Neuronal stem cell (in vitro differentiated cells): ENCODE measurements at regions not wholly inside any gene's neighbourhood (a gene's known extent, or its start where the extent isn't known, plus 50 kb on each side); places are given as distances from the start of the nearest gene placed in this dataset.

Experiments
- DNase-seq: peaks from one replicate; pipeline ENCODE4 v3.0.0-alpha.2; 2013; ENCODE audit warnings: low spot score
- H2AFZ ChIP-seq: one replicate; pipeline ENCODE4 v1.6.1; 2013; ENCODE audit warnings: mild to moderate bottlenecking, low read length, inconsistent platforms
- H2AK5ac ChIP-seq: 2 replicates; pipeline ENCODE4 v1.6.1; 2013; ENCODE audit warnings: low read depth, mild to moderate bottlenecking, inconsistent platforms, low read length, moderate library complexity, mixed read lengths
- H2BK120ac ChIP-seq: 2 replicates; pipeline ENCODE4 v1.6.1; 2013; ENCODE audit warnings: low read depth, mild to moderate bottlenecking, inconsistent platforms, low read length, moderate library complexity, mixed read lengths
- H2BK12ac ChIP-seq: one replicate; pipeline ENCODE4 v1.6.1; 2013; ENCODE audit warnings: low read length, inconsistent platforms
- H2BK15ac ChIP-seq: 2 replicates; pipeline ENCODE4 v1.6.1; 2013; ENCODE audit warnings: mild to moderate bottlenecking, low read length, inconsistent platforms, mixed read lengths
- H2BK5ac ChIP-seq: one replicate; pipeline ENCODE4 v1.6.1; 2013; ENCODE audit warnings: inconsistent platforms, mild to moderate bottlenecking, low read length, moderate library complexity
- H3K14ac ChIP-seq: one replicate; pipeline ENCODE4 v1.6.1; 2013; ENCODE audit warnings: low read length, inconsistent platforms
- H3K18ac ChIP-seq: 2 replicates; pipeline ENCODE4 v1.6.1; 2013; ENCODE audit warnings: low read length, inconsistent platforms
- H3K23ac ChIP-seq: 2 replicates; pipeline ENCODE4 v1.6.1; 2013; ENCODE audit warnings: low read depth, mild to moderate bottlenecking, mixed read lengths, low read length, inconsistent platforms; ENCODE audit not compliant: poor library complexity
- H3K27ac ChIP-seq: replicated peaks from 3 replicates; pipeline ENCODE4 v1.5.1; 2013; ENCODE audit warnings: low read length, inconsistent platforms
- H3K27me3 ChIP-seq, 3 experiments: 2 replicates each; pipeline ENCODE4 v1.6.1; 2013; ENCODE audit warnings: low read length in 3 of 3, mild to moderate bottlenecking in 2 of 3, inconsistent platforms in 1 of 3, low read depth in 1 of 3, mixed read lengths in 1 of 3, moderate library complexity in 1 of 3; ENCODE audit not compliant: control insufficient read depth in 3 of 3, insufficient read depth in 3 of 3
- H3K36me3 ChIP-seq, 2 donors: replicated peaks in 1 of 2; 2 replicates each; pipeline ENCODE4 v1.6.1; 2013; ENCODE audit warnings: low read length in 2 of 2; ENCODE audit not compliant: control insufficient read depth in 2 of 2, insufficient read depth in 2 of 2
- H3K4ac ChIP-seq: 2 replicates; pipeline ENCODE4 v1.6.1; 2013; ENCODE audit warnings: inconsistent platforms, mild to moderate bottlenecking, low read length, moderate library complexity
- H3K4me1 ChIP-seq, 2 donors: 1 replicate in 1 of 2; 2 replicates in 1 of 2; pipeline ENCODE4 v1.6.1; 2013; ENCODE audit warnings: low read length in 2 of 2, low read depth in 1 of 2; ENCODE audit not compliant: control insufficient read depth in 2 of 2, insufficient read depth in 1 of 2
- H3K4me2 ChIP-seq: one replicate; pipeline ENCODE4 v1.6.1; 2013; ENCODE audit warnings: mild to moderate bottlenecking, low read length, inconsistent platforms; ENCODE audit not compliant: insufficient read depth, poor library complexity, severe bottlenecking
- H3K4me3 ChIP-seq, 2 donors: 2 replicates each; pipeline ENCODE4 v1.5.1; 2013; ENCODE audit warnings: low read length in 2 of 2, mild to moderate bottlenecking in 2 of 2, inconsistent platforms in 1 of 2, moderate library complexity in 1 of 2
- H3K79me1 ChIP-seq: one replicate; pipeline ENCODE4 v1.6.1; 2013; ENCODE audit warnings: low read depth, mild to moderate bottlenecking, inconsistent platforms, low read length, moderate library complexity
- H3K9ac ChIP-seq: one replicate; pipeline ENCODE4 v1.6.1; 2013; ENCODE audit warnings: mild to moderate bottlenecking, low read depth, low read length, inconsistent platforms; ENCODE audit not compliant: poor library complexity
- H3K9me3 ChIP-seq, 2 donors: replicated peaks in 1 of 2; 2 replicates each; pipeline versions ENCODE3 to v1.6.1; 2013; ENCODE audit warnings: low read length in 2 of 2, mild to moderate bottlenecking in 2 of 2, inconsistent platforms in 1 of 2, low read depth in 1 of 2, mixed read lengths in 1 of 2, moderate library complexity in 1 of 2; ENCODE audit not compliant: control insufficient read depth in 2 of 2, insufficient read depth in 1 of 2
- H4K8ac ChIP-seq: one replicate; pipeline ENCODE4 v1.6.1; 2013; ENCODE audit warnings: low read depth, mild to moderate bottlenecking, inconsistent platforms, low read length, moderate library complexity
- H4K91ac ChIP-seq: one replicate; pipeline ENCODE4 v1.6.1; 2013; ENCODE audit warnings: low read length, low read depth, mild to moderate bottlenecking, inconsistent platforms; ENCODE audit not compliant: poor library complexity
- WGBS, 2 donors: extraction: QIAGEN DNeasy Blood & Tissue Kit; methylation state at CpG; one replicate each; pipeline ENCODE4 v1.1.7; 2013; ENCODE audit warnings: missing lambda C conversion rate in 2 of 2, mixed read lengths in 1 of 2; ENCODE audit not compliant: insufficient read length in 2 of 2, insufficient replicate concordance in 1 of 2; ENCODE audit errors: extremely low coverage in 2 of 2; 5-methylcytosine and 5-hydroxymethylcytosine counted together

DNA sequence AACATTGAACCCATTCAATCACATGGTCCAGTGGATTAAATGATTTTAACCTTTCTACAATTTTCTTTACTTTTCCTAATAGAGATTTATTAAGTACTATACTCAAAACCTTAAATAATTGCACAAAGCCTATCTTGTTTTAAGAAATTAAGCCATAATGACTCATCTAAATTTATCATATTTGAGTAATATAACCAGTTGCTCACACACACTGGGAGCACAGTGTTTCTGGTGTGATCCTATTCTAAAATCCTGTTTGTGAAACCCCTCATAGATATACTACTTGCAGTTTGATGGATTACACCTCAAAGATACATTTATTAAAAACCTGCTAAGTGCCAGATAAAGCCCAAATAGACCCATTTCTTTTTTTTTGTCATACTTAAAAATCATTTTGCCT lies 668.3 kb upstream of the CDH18 start:
- H4K91ac ChIP-seq = no peak overlapping the region
- no peak overlapping the region for H3K27ac ChIP-seq
- H2BK15ac ChIP-seq = no peak overlapping the region
- no peaks in the 10 kb centered on the region for H3K4me1 ChIP-seq
- no peak overlapping the region for H3K18ac ChIP-seq
- no peak overlapping the region for H3K4me3 ChIP-seq
- H4K8ac ChIP-seq = no peak overlapping the region
- no peak overlapping the region for H3K4ac ChIP-seq
- no peak overlapping the region for H3K14ac ChIP-seq
- H3K4me2 ChIP-seq = no peak overlapping the region
- no peaks in the 10 kb centered on the region for H3K9me3 ChIP-seq
- H3K36me3 ChIP-seq = no peaks in the 10 kb centered on the region
- H2AK5ac ChIP-seq = no peak overlapping the region
- H2BK12ac ChIP-seq = no peak overlapping the region
- H3K27me3 ChIP-seq = no peaks in the 10 kb centered on the region
- H2AFZ ChIP-seq = no peak overlapping the region
- no peak for DNase-seq
- no peak overlapping the region for H3K9ac ChIP-seq
- no peak overlapping the region for H2BK120ac ChIP-seq
- H3K79me1 ChIP-seq = no peaks in the 10 kb centered on the region
- no peak overlapping the region for H2BK5ac ChIP-seq
- no peak overlapping the region for H3K23ac ChIP-seq

GRCh38 chr5:20655211-20655610 lies 667.2 kb upstream of the CDH18 start:
- Histone ChIP-seq H2BK120ac (no peak overlapping the region), H3K27ac (no peak overlapping the region), H2BK12ac (no peak overlapping the region), H3K18ac (no peak overlapping the region), H3K9me3 (no peaks in the 10 kb centered on the region), H3K4ac (no peak overlapping the region), H3K23ac (no peak overlapping the region), H2BK5ac (no peak overlapping the region), H3K79me1 (no peaks in the 10 kb centered on the region), H4K8ac (no peak overlapping the region), H2AFZ (no peak overlapping the region), H3K9ac (no peak overlapping the region), H4K91ac (no peak overlapping the region), H3K4me1 (no peaks in the 10 kb centered on the region), H3K27me3 (no peaks in the 10 kb centered on the region), H3K4me2 (no peak overlapping the region), H2AK5ac (no peak overlapping the region), H3K36me3 (no peaks in the 10 kb centered on the region), H3K14ac (no peak overlapping the region), H2BK15ac (no peak overlapping the region), H3K4me3 (no peak overlapping the region)
- WGBS, 2 donors = no CpG with 5 or more reads among the region's 4 CpGs
- no peak for DNase-seq

DNA sequence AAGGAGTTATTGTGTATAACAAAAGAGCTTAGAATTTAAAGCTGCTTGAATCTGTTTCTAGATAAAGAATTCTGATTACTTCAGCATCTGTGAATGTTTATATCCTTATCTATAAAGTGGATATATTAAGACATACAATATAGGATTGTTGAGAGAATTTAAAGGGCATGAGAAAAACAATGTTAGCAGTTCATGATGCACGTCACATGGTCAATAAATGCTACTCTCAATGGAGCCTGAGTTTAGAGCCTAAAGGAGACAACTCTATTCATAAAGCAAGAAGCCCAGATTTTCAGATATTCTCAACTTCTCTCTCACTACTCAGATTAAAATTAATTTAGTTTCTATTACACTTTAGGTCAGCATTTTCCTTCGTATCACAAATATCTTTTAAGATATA lies 666.7 kb upstream of the CDH18 start:
- WGBS, 2 donors = no CpG with 5 or more reads among the region's 2 CpGs
- H2BK120ac ChIP-seq = no peak overlapping the region
- H3K9me3 ChIP-seq = no peaks in the 10 kb centered on the region
- no peak overlapping the region for H4K8ac ChIP-seq
- H2BK5ac ChIP-seq = no peak overlapping the region
- no peak overlapping the region for H2AFZ ChIP-seq
- H2AK5ac ChIP-seq = no peak overlapping the region
- H3K9ac ChIP-seq = no peak overlapping the region
- H3K36me3 ChIP-seq = no peaks in the 10 kb centered on the region
- no peaks in the 10 kb centered on the region for H3K79me1 ChIP-seq
- no peak overlapping the region for H3K27ac ChIP-seq
- H3K18ac ChIP-seq = no peak overlapping the region
- H3K4me1 ChIP-seq = no peaks in the 10 kb centered on the region
- no peak overlapping the region for H3K4me3 ChIP-seq
- DNase-seq = no peak
- no peak overlapping the region for H3K4ac ChIP-seq
- no peak overlapping the region for H2BK15ac ChIP-seq
- H3K27me3 ChIP-seq = no peaks in the 10 kb centered on the region
- H3K4me2 ChIP-seq = no peak overlapping the region
- no peak overlapping the region for H4K91ac ChIP-seq
- no peak overlapping the region for H3K23ac ChIP-seq
- no peak overlapping the region for H3K14ac ChIP-seq
- no peak overlapping the region for H2BK12ac ChIP-seq

- Histone ChIP-seq H3K4me2 (no peak overlapping the region), H3K9ac (no peak overlapping the region), H4K91ac (no peak overlapping the region), H3K4me1 (no peaks in the 10 kb centered on the region), H2BK5ac (no peak overlapping the region), H3K36me3 (no peaks in the 10 kb centered on the region), H3K4ac (no peak overlapping the region), H3K27me3 (no peaks in the 10 kb centered on the region), H3K14ac (no peak overlapping the region), H2BK12ac (no peak overlapping the region), H3K9me3 (no peaks in the 10 kb centered on the region), H3K79me1 (no peaks in the 10 kb centered on the region), H3K23ac (no peak overlapping the region), H4K8ac (no peak overlapping the region), H3K18ac (no peak overlapping the region), H3K4me3 (no peak overlapping the region), H2AFZ (no peak overlapping the region), H2BK120ac (no peak overlapping the region), H2AK5ac (no peak overlapping the region), H3K27ac (no peak overlapping the region), H2BK15ac (no peak overlapping the region)
- DNase-seq = no peak
- no CpG with 5 or more reads among the region's 2 CpGs for WGBS, 2 donors
Measured at GRCh38 chr5:20654033-20654432, 666.0 kb upstream of the CDH18 start.
